Caco-2 (cell line): ENCODE measurements at regions not wholly inside any gene's neighbourhood (a gene's known extent, or its start where the extent isn't known, plus 50 kb on each side); places are given as distances from the start of the nearest gene placed in this dataset.
"Not testable (repeated sequence)": the region's sequence is repeated elsewhere in the genome, so short reads cannot be mapped to it uniquely, and the experiment has no call there.

Experiments
- BruUV-seq: library from RNA; stranded (reverse); fragments of 400-500 nt; replicated peaks from 2 replicates; lab custom pipeline; 2021; lab: Mats Ljungman, UMichigan
- CTCF ChIA-PET: fragments of 300-600 bp; sonication (Branson Sonifier 250); formaldehyde crosslinking; loops from one replicate; lab custom pipeline; 2022; ENCODE audit warnings: antibody characterized with exemption; lab: Charles Lee
- POLR2A ChIA-PET: fragments of 300-600 bp; sonication (Branson Sonifier 250); formaldehyde crosslinking; loops from one replicate; lab custom pipeline; 2022; ENCODE audit warnings: antibody characterized with exemption; lab: Charles Lee
- DNase-seq, 2 experiments: peaks; one replicate each; pipeline versions ENCODE4 v3.0.0 to v3.0.0-alpha.2; 2020 to 2022
- H3K27me3 ChIP-seq: replicated peaks from 2 replicates; pipeline ENCODE4 v1.6.0; 2011; ENCODE audit warnings: low read length; ENCODE audit not compliant: control insufficient read depth, insufficient read depth
- H3K36me3 ChIP-seq: 2 replicates; pipeline ENCODE4 v1.5.1; 2011; ENCODE audit warnings: low read length; ENCODE audit not compliant: control insufficient read depth, insufficient read depth
- H3K4me1 ChIP-seq: fragments of 250-450 bp; sonication (Bioruptor Pico); 2 replicates; pipeline ENCODE4 v1.5.1; 2020; ENCODE audit warnings: mild to moderate bottlenecking
- H3K4me3 ChIP-seq: 2 replicates; pipeline ENCODE4 v1.5.1; 2011; ENCODE audit warnings: low read depth, mild to moderate bottlenecking, control low read depth, low read length
- H3K9me3 ChIP-seq: fragments of 250-450 bp; sonication (Bioruptor Pico); 2 replicates; pipeline ENCODE4 v1.5.1; 2020; ENCODE audit warnings: mild to moderate bottlenecking, moderate library complexity
- H3K27ac Mint-ChIP-seq: one replicate; pipeline ENCODE4 v1.8.0; 2022; ENCODE audit warnings: mixed read lengths; ENCODE audit not compliant: unreplicated experiment
- H3K27me3 Mint-ChIP-seq: one replicate; pipeline ENCODE4 v1.8.0; 2022; ENCODE audit warnings: mixed read lengths; ENCODE audit not compliant: insufficient read depth, unreplicated experiment
- H3K36me3 Mint-ChIP-seq: one replicate; pipeline ENCODE4 v1.8.0; 2022; ENCODE audit warnings: mild to moderate bottlenecking, mixed read lengths; ENCODE audit not compliant: insufficient read depth, unreplicated experiment
- H3K4me1 Mint-ChIP-seq: one replicate; pipeline ENCODE4 v1.8.0; 2022; ENCODE audit warnings: low read depth, mixed read lengths; ENCODE audit not compliant: unreplicated experiment
- H3K4me3 Mint-ChIP-seq: one replicate; pipeline ENCODE4 v1.8.0; 2022; ENCODE audit warnings: mild to moderate bottlenecking, moderate library complexity, mixed read lengths; ENCODE audit not compliant: unreplicated experiment
- H3K9me3 Mint-ChIP-seq: one replicate; pipeline ENCODE4 v1.8.0; 2022; ENCODE audit warnings: mixed read lengths; ENCODE audit not compliant: unreplicated experiment
- CTCF ChIP-seq, 2 experiments: fragments of 200-600 bp in 1 of 2; IDR thresholded peaks; 1 replicate in 1 of 2; 2 replicates in 1 of 2; pipeline versions ENCODE4 v1.5.1 to v1.8.0; 2011 to 2022; ENCODE audit warnings: antibody characterized with exemption in 1 of 2, control low read depth in 1 of 2, inconsistent platforms in 1 of 2, low read depth in 1 of 2, low read length in 1 of 2, mild to moderate bottlenecking in 1 of 2, moderate library complexity in 1 of 2; ENCODE audit not compliant: insufficient read depth in 1 of 2, severe bottlenecking in 1 of 2, unreplicated experiment in 1 of 2
- intact Hi-C: fragments of 100-400 bp; cut with micrococcal nuclease; formaldehyde crosslinking; loops from one replicate; pipeline ENCODE4 v1.10.0; 2022; ENCODE audit not compliant: unreplicated experiment

DNA sequence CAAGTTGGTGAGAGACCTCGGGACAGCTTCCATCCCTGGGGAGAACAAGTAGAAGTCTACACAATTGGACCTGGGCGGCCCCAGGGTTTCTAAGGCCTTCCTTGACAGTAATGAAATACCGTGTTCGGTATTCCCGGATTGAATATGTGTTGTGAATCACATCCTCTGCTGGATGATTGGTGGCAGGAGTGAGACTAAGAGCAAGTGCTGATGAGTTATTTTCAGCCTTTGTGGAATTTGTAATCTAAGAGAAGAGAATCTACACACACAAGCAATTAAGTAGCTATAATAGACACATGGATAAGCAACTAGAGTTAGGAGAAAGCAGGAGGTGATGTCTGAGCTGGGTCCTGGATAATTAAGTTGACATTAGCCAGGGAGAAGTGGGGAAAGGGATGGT is 64.8 kb upstream of the VWC2 start:
- POLR2A ChIA-PET = no interaction called here

GRCh38 chr7:49711072-49711723 is 62.2 kb upstream of the VWC2 start:
- H3K4me1 Mint-ChIP-seq, H3K4me3 Mint-ChIP-seq, CTCF ChIA-PET, H3K27me3 Mint-ChIP-seq, H3K27ac Mint-ChIP-seq, DNase-seq, H3K4me3 ChIP-seq, BruUV-seq, H3K36me3 Mint-ChIP-seq, POLR2A ChIA-PET, H3K9me3 ChIP-seq, H3K4me1 ChIP-seq, H3K9me3 Mint-ChIP-seq, intact Hi-C loops, H3K27me3 ChIP-seq, H3K36me3 ChIP-seq: not testable (repeated sequence)

More for the DNA sequence above, 64.8 kb upstream of the VWC2 start:
- no TSS peak for BruUV-seq
- no peaks in the 10 kb centered on the region for H3K9me3 ChIP-seq
- CTCF ChIA-PET = no interaction called here
- H3K4me1 ChIP-seq = no peaks in the 10 kb centered on the region
- Mint-ChIP-seq H3K4me1 (no peaks in the 10 kb centered on the region), H3K27me3 (peaks cover 11% of the 10 kb centered on the region), H3K36me3 (no peaks in the 10 kb centered on the region), H3K27ac (no peak overlapping the region), H3K4me3 (no peak overlapping the region), H3K9me3 (no peaks in the 10 kb centered on the region)
- intact Hi-C loops = loop anchor here (10.0 kb wide), 1 partner anchor 64 kb away; no protein-coding TSS in a partner anchor
- no peak for TF ChIP-seq CTCF (IDR thresholded peaks at IDR 0.05; ENCODE audit: insufficient read depth in 1 of 2, low read depth in 1 of 2, low read length in 1 of 2, severe bottlenecking in 1 of 2, unreplicated experiment in 1 of 2)
- no peaks in the 10 kb centered on the region for H3K27me3 ChIP-seq
- DNase-seq = no peak
- H3K4me3 ChIP-seq = no peak overlapping the region
- H3K36me3 ChIP-seq = no peaks in the 10 kb centered on the region

DNA sequence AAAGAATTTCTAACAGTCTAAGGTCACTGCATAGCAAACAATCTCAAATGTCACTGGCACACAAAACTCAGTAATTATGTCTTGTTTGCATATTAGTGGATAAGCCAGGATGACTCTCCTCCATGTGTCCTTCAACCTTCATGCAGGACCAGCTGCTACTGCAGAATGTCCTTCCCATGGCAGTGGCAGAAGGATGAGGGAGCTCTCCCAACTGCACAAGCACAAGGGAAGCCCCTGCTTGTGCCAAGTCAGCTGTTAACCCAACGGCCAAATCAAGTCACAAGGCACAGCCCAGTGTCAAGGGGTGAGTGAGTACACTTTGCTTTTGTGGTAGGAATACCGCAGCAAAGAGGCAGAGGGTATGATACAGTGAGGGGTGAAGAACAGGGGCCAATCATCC is 59.3 kb upstream of the VWC2 start:
- TF ChIP-seq CTCF (IDR thresholded peaks at IDR 0.05; ENCODE audit: insufficient read depth in 1 of 2, low read depth in 1 of 2, low read length in 1 of 2, severe bottlenecking in 1 of 2, unreplicated experiment in 1 of 2) = no peak
- Mint-ChIP-seq H3K4me1 (no peaks in the 10 kb centered on the region), H3K27ac (no peak overlapping the region), H3K27me3 (peaks cover 4% of the 10 kb centered on the region), H3K36me3 (no peaks in the 10 kb centered on the region), H3K4me3 (no peak overlapping the region), H3K9me3 (no peaks in the 10 kb centered on the region)
- Histone ChIP-seq H3K4me1 (no peaks in the 10 kb centered on the region), H3K27me3 (no peaks in the 10 kb centered on the region), H3K4me3 (no peak overlapping the region), H3K36me3 (no peaks in the 10 kb centered on the region), H3K9me3 (no peaks in the 10 kb centered on the region)
- ChIA-PET CTCF (no interaction called here), POLR2A (no interaction called here)
- no TSS peak for BruUV-seq
- intact Hi-C loops = no loop called here
- DNase-seq = no peak
